ENCODE measurements at regions not wholly inside any gene's neighbourhood (a gene's known extent, or its start where the extent isn't known, plus 50 kb on each side); places are given as distances from the start of the nearest gene placed in this dataset.

DNA sequence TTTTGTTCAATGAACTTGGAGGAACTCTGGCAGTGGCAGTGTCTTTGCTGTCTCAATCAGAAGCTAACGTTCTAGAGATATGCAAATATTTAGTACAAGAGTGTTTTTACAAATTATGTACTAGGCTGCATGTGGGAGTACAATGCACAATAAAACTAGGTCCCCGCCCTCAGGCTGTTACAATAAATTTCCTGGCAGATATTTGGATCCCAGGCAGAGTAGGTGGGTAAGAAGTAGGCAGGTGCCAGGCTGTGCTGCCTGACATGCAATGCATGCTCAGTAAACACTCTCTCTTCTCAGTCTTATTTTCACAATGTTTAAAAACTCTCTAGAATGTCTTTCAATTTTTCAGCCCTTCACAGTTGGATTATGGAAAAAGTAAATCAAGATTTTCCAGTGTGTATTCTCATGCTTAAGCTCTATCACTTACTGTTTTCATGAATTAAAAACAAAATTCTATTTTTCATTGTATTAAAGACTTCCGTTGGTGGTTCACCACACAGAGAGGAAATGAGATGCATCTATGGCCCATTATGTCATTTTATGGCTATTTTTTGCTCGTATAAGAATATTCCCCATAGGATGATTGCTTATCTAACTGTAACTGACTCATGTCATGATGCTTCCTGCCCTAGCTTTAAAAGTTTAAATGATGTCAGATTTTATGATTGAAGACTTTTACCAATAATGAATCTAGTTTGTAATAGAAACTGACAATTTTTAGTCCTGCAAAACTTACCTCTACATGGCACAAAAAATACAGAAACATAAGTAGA lies 346.1 kb downstream of the RND3 start:
- TF ChIP-seq, protein P1, sequence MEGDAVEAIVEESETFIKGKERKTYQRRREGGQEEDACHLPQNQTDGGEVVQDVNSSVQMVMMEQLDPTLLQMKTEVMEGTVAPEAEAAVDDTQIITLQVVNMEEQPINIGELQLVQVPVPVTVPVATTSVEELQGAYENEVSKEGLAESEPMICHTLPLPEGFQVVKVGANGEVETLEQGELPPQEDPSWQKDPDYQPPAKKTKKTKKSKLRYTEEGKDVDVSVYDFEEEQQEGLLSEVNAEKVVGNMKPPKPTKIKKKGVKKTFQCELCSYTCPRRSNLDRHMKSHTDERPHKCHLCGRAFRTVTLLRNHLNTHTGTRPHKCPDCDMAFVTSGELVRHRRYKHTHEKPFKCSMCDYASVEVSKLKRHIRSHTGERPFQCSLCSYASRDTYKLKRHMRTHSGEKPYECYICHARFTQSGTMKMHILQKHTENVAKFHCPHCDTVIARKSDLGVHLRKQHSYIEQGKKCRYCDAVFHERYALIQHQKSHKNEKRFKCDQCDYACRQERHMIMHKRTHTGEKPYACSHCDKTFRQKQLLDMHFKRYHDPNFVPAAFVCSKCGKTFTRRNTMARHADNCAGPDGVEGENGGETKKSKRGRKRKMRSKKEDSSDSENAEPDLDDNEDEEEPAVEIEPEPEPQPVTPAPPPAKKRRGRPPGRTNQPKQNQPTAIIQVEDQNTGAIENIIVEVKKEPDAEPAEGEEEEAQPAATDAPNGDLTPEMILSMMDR (optimal IDR thresholded peaks at IDR 0.05 in 1 of 3, IDR thresholded peaks at IDR 0.05 in 1 of 3, conservative IDR thresholded peaks at IDR 0.05 in 1 of 3; ENCODE audit: extremely low read depth in 1 of 3, insufficient read depth in 2 of 3, low read length in 3 of 3), result no peak
- no peak for TF ChIP-seq EZH2 (IDR thresholded peaks at IDR 0.05; ENCODE audit: low read length)
- peak; percentile 71 for FAIRE-seq
- Histone ChIP-seq H3K36me3 (ENCODE audit: control insufficient read depth in 2 of 2, extremely low read depth in 1 of 2, insufficient read depth in 2 of 2, low read length in 2 of 2) (no peaks in the 10 kb centered on the region), H2AFZ (ENCODE audit: control insufficient read depth, low read length) (peak overlapping the region; percentile 0), H3K27me3 (ENCODE audit: control insufficient read depth, extremely low read depth, insufficient read depth, low read length) (no peaks in the 10 kb centered on the region), H3K9me3 (ENCODE audit: control insufficient read depth, low read depth, low read length) (peaks cover 2% of the 10 kb centered on the region), H3K4me2 (ENCODE audit: control insufficient read depth, extremely low read depth, insufficient read depth, low read depth, low read length) (peak overlapping the region; percentile 54), H3K9ac (ENCODE audit: control insufficient read depth, extremely low read depth, insufficient read depth, low read length) (peak overlapping the region; percentile 62), H3K9me1 (ENCODE audit: control insufficient read depth, extremely low read depth, insufficient read depth, low read length) (no peaks in the 10 kb centered on the region), H3K4me3 (ENCODE audit: control insufficient read depth in 2 of 3, extremely low read depth in 1 of 3, insufficient read depth in 2 of 3, low read depth in 1 of 3, low read length in 3 of 3) (no peak overlapping the region), H4K20me1 (ENCODE audit: control insufficient read depth, extremely low read depth, insufficient read depth, low read length) (no peaks in the 10 kb centered on the region), H3K4me1 (ENCODE audit: control insufficient read depth, extremely low read depth, insufficient read depth, low read length) (peaks cover 55% of the 10 kb centered on the region), H3K27ac (ENCODE audit: control insufficient read depth, insufficient read depth, low read length) (peak overlapping the region; percentile 98), H3K79me2 (ENCODE audit: control insufficient read depth, insufficient read depth, low read length) (no peaks in the 10 kb centered on the region)
- dilution Hi-C loops (cut with MboI; ENCODE audit: extremely low pct_ligation_motif_present, low sequenced_read_pairs), result no loop called here
- DNase-seq (ENCODE audit: low read depth, low spot score), result peak; percentile 36

- TF ChIP-seq, protein P1 (optimal IDR thresholded peaks at IDR 0.05 in 1 of 3, IDR thresholded peaks at IDR 0.05 in 1 of 3, conservative IDR thresholded peaks at IDR 0.05 in 1 of 3; ENCODE audit: extremely low read depth in 1 of 3, insufficient read depth in 2 of 3, low read length in 3 of 3), result no peak
- no peak for TF ChIP-seq EZH2 (IDR thresholded peaks at IDR 0.05; ENCODE audit: low read length)
- Histone ChIP-seq H3K4me2 (ENCODE audit: control insufficient read depth, extremely low read depth, insufficient read depth, low read depth, low read length) (peak overlapping the region; percentile 54), H3K79me2 (ENCODE audit: control insufficient read depth, insufficient read depth, low read length) (no peaks in the 10 kb centered on the region), H3K27ac (ENCODE audit: control insufficient read depth, insufficient read depth, low read length) (peak overlapping the region; percentile 98), H4K20me1 (ENCODE audit: control insufficient read depth, extremely low read depth, insufficient read depth, low read length) (no peaks in the 10 kb centered on the region), H2AFZ (ENCODE audit: control insufficient read depth, low read length) (peak overlapping the region; percentile 0), H3K27me3 (ENCODE audit: control insufficient read depth, extremely low read depth, insufficient read depth, low read length) (no peaks in the 10 kb centered on the region), H3K36me3 (ENCODE audit: control insufficient read depth in 2 of 2, extremely low read depth in 1 of 2, insufficient read depth in 2 of 2, low read length in 2 of 2) (no peaks in the 10 kb centered on the region), H3K9me1 (ENCODE audit: control insufficient read depth, extremely low read depth, insufficient read depth, low read length) (no peaks in the 10 kb centered on the region), H3K9ac (ENCODE audit: control insufficient read depth, extremely low read depth, insufficient read depth, low read length) (peak overlapping the region; percentile 34), H3K4me1 (ENCODE audit: control insufficient read depth, extremely low read depth, insufficient read depth, low read length) (peaks cover 62% of the 10 kb centered on the region), H3K9me3 (ENCODE audit: control insufficient read depth, low read depth, low read length) (no peaks in the 10 kb centered on the region), H3K4me3 (ENCODE audit: control insufficient read depth in 2 of 3, extremely low read depth in 1 of 3, insufficient read depth in 2 of 3, low read depth in 1 of 3, low read length in 3 of 3) (no peak overlapping the region)
- FAIRE-seq (peak; percentile 13), DNase-seq (ENCODE audit: low read depth, low spot score) (no peak)
- dilution Hi-C loops (cut with MboI; ENCODE audit: extremely low pct_ligation_motif_present, low sequenced_read_pairs), result no loop called here
These were observed 346.7 kb downstream of the RND3 start for GRCh38 chr2:150140777-150141176.

All from keratinocyte (primary cell).